ENCODE measurements at regions not wholly inside any gene's neighbourhood (a gene's known extent, or its start where the extent isn't known, plus 50 kb on each side); places are given as distances from the start of the nearest gene placed in this dataset.

DNA sequence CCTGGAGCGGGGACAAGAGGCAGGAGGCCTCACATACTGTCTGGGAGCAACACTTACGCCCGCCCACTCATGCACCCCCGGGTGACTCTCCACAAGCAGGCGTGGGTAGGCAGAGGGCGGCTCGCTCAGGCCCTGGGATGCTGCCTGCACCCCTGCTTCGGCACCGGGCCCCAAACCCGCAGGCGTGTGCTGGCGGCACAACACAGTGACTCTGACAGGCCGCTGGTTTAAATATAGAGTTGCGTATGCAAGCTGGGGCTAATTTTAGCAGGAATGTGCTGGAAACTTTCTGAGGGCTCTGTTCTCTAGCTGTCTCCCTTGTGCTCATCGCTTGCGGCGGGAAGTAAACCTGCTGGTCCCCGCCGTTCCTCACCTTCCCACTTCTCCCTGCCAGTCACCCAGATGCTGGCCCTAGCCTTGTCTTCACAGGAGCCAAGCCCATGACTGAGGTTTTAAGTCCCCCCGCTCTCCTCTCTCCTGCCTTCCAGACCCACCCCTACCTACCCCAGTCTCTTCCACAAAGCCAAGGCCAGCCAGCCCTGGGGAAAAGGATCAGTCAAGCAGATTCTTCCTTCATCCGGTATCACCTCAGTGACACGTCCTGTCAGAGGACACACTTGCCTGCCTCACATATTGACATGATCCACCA lies 94.5 kb upstream of the FOXP4 start:
- DNase-seq: no peak

DNA sequence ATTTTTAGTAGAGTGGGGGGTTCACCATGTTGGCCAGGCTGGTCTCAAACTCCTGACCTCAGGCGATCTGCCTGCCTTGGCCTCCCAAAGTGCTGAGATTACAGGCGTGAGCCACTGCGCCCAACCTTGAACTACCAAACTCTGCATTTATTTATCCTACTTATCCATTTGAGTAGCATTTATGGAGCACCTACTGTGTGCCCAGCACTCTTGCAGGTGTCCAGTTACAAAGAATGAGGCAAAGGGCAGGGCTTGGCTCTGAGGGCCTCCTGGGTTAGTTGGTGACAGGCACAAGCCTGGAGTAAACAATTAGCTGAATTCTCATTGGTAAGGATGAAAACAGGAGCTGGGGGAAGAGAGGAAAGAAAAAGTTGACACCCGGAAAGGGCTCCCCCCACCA lies 93.4 kb upstream of the FOXP4 start:
- DNase-seq: no peak

DNA sequence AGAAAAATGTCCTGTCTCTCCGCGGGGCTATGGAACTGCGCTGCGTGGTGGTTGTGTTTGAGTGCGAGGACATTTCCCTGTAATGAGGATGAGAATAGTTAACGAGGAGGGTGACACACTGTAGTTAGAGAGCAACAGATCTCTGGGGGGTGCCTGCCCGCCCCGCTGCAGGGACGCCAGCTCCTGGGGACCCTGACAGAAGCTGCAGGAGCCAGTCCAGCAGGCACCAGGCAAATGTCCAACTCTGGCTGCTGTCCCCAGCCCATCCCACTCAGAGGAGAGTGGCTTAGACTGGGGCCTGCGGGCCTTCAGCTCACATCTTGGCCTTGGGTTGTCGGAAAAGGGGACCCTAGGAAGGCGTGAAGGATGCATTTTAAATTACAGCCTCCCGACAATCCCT lies 92.9 kb upstream of the FOXP4 start:
- DNase-seq: no peak

DNA sequence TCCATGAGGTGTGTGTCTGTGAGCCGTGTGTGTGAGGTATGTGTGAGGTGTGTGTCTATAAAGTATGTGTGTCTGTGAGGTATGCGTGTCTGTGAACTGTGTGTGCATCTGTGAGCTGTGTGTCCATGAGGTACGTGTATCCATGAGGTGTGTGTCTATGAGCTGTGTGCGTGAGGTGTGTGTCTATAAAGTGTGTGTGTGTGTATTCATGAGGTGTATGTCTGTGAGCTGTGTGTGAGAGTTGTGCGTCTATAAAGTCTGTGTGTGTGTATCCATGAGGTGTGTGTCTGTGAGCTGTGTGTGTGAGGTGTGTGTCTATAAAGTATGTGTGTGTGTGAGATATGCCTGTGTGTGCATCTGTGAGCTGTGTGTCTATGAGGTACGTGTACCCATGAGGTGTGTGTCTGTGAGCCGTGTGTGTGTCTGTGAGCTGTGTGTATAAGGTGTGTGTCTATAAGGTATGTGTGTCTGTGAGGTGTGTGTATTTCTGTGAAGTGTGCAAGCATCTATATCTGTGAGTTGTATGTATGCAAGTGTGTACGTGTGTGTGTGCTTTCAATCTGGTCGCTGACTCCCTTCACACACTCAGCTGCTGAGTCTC lies 91.9 kb upstream of the FOXP4 start:
- DNase-seq: no peak

DNA sequence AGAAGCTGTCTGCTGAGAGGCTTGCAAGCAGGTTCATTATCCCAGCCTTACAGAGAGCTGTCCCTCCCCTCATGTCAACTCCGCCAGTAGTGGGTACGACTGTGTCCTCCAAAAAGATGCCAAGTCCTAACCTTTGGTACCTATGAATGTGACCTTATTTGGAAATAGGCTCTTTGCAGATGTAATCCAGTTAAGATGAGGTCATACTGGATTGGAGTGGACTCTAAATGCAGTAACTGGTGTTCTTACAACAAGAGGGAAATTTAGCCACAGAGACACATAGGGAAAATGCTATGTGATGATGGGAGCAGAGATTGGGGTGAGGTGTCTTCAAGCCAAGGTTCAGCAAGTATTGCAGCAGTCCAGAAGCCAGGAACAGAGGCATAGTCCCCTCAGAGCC lies 90.8 kb upstream of the FOXP4 start:
- no peak for DNase-seq

DNA sequence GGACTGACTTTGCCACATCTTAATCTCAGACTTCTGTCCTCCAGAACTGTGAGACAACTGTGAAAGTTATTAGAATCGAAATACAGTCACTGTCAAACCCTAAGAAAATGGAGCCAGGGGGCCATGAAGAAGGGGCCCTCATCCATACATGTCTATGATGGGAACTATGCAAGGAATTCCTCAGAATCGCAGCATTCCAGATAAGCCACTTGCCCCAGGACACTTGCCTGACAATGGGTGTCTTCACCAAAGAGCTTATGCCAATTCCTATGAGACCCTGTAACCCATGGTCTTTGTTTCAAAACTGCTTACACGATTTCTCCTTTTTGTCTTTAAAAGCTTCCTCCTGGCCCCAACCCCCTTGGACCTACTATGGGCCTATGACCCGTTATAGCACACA lies 90.4 kb upstream of the FOXP4 start:
- no peak for DNase-seq

DNA sequence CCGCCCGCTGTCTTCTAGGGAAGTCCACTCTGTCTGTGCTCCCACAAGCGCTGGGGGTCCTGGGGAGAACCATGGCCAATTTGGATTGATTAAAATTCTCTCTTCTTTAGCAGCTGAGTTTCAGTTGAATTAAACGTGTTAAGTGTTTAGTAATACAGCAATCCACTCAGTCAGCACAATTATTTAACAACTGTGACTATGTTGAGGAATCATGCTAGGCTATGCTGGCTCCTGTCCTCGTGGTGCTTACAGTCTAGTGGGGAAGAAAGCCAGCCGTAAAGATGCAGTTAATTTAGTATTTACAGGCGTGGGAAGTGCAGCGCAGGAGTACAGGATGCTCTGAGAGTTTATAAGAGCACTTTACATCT lies 88.9 kb upstream of the FOXP4 start:
- DNase-seq: no peak

DNA sequence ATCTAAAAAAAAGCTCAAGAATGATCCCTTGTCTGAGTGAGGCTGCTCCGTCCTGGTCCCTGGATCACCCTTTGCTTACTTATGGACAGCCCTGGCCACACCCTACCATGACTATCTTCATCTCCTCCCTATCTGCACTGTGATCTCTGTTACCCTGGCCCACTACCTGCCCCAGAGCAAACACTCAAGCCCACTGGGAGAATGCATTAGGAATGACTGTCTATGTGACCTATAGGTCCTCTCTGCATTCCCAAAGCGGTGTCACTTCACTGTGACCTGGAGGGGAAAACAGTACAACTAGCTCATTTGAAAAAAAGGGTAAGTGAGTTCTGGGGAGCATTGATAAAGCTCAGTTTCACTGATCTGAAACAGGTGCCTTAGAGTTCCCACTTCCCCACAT lies 86.4 kb upstream of the FOXP4 start:
- DNase-seq: no peak

DNA sequence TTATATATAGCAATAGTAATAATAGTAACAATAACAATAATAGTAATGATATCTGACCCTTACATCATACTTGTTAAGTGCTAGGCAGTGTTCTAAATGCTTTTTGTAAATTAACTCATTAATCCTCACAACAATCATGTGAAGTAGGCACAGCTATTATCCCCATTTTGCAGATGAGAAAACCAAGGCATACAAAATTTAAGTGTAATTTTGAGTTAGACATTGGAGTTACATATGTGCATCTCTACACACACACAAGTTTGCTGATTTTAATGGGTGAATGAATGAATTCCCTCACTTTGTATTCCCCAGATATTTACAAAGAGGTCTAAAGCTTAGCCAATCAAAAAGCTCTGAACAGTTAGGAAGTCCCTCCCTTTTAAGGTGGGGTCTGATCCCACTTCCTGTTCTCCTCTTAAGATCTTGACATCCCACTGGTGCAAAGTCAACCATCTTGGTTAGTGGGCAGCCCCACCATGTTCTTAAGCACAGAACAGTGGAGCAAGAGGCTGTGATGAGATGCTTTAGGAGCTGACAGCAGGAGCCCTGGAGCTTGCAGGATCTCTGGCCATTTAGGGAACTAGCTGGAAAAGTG lies 85.3 kb upstream of the FOXP4 start:
- DNase-seq: no peak

DNA sequence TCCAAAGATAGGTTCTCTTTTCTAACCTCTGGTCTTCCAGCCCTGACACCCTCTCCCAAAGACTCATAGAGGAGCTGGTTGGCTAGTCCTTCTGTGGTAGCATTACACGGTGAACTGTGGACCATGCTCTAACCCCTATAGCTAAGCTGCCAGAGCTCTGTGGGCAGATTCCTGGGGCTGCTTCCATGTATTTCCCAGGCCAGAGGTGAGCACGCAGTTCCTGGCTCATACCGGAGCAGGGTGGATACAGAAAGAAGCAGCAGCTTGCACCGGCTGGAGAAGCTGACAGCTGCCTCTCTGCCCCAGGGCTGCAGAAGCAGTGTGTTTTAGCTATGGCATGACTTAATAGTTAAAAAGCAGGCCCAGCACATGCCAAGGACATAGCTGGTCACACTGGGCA lies 84.1 kb upstream of the FOXP4 start:
- no peak for DNase-seq

DNA sequence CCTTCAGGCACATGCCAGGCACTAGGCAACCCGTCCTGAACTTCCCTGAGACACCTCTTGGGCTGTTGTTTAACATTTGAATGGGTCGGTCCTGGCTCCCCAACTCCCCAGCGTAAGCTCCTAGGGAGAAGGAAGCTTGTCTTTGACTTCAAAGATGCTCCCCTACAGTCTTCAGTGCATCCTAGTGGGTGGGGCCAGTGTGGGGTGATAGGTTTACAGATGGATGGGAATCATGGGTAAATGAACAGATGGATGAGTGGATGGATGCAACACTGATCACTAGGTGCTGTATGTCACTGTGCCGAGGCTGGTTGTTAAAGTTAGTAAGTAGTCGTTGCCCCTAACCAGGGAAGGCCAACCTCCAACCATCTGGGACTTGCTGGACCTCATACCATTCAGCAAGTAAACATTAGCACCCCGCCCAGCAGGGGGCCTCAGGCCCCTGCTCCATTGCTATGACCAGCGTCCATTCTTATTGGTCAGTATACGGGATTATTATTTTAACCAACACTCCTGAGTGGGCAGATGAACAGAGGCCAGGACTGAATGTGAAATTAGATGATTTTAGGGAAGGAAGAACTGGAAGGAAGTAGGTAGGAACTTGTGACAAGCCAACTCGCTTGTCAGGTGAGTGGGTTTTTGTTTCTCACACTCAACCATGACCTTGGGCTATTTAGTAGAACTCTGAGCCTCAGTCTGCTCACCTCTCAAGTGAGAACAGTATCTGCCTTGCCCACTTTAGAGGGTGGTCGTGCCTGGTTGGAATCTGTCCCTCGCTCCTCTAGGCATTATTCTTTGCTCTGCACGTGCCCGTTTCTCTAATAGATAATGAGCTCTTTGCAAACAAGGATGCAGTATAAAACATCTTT lies 82.9 kb upstream of the FOXP4 start:
- DNase-seq: no peak

DNA sequence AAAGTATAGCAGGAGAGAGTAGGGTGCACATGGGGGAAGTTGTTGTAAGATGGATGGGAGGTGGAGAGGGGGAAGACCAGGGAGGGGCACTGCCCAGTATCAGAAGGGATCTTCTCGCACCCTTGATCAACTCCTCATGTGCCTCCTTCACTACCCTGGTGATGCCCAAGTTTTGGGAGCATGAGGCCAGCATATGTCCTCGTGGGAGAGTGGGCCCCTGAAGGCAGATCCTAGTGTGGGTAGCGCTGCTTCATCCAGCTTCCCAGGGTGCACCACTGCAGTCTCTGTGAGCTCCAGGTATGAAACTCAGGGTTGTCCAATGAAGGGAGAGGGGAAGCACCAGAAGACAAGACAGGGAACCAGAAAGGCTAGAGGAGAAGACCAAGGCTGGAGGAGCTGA lies 82.2 kb upstream of the FOXP4 start:
- DNase-seq: no peak

DNA sequence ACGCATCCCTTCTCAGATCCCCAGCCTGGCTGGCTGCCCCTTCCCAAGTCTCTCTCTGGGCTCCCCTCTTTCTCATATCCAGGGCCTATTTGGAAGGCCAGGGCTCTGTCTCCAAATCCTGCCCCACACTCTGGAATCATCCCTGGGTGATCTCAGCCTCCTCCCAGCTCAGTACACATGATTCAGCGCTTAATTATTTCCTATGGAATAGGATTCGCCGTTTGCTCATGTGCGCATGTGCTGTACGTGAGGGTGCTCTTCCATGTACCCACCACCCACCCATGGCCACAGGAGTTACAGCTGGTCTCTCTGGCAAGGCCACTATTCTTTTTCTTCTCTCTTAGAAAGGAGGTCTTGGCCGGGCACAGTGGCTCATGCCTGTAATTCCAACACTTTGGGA lies 81.7 kb upstream of the FOXP4 start:
- DNase-seq: no peak

DNA sequence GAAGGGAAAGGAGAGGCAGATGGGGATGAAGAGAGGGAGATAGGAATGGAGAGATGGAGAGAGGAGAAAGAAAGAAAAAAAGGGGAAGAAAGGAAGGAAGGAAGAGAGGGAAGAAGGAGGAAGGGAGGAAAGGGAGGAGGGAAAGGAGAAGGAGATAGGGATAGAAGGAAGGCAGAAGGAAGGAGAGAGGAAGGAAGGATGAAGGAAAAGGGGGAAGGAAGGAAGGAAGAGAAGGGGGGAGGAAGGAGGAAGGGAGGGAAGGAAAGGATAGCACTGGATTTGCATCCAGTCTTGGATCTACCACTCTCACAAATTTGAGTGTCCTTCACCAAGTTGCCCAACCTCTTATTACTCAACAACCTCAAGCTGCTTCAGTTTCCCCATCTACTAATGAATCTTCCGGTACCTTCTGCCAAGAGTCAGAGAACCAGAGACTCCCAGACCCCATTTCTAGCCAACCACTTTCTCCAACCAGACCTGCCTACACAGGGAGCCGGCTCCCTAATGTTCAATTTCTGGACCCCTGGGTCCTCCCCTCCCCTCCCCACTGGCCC lies 79.7 kb upstream of the FOXP4 start:
- DNase-seq: no peak

DNA sequence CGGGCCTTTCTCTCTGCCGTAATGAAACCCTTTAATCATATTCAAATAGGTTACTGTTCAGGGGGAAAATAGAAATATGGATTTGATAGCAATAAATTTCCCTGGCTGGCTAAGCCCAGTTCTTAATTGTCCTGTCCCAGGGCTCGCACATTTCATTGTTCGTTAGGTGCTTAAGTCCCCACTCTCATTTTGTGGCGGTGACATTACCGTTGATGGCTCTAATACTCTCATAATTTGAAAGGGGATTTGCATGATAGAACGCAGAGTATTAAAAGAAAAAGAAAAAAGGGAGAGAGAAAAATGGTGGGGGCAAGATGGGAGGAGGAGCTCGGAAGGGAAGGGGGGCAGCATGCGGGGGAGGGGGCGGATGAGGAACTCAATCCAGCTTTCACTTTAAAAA lies 79.1 kb upstream of the FOXP4 start:
- no peak for DNase-seq

DNA sequence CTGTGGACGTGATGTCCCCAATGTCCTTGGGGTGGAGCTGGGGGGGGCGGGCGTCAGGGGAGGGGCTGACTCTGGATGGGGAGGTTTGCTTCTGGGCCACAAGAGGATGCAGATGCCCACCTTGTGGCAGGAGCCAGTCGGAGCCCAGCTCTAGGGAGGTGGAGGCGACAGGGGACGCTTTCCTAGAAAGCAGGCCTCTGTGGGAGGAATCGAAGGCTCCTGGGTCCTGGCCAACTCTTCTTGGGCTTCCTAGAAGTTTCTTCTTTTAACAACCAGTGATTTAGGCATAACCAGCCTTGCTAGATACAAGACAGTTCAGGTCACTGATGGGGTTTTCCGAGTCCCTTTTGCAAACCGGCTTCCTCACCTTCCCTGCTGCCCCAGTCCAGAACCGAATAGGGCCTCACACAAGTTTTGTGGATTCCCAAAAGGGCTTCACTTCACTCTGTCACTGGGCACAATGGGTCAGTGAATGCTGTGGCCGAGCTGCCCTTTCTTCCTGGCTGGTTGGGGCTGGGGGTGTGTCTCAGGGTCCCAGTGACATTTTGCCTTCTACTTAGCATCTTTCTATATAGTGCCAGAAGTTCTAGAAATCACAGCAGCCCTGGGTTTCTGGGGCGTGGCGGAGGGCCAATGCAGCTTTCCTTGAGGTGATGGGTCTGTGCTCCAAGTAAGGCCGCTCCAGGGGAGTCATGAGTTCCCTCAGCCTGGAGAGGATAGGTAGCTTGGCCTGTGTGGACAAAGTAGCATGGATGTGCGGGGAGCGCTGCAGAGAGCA lies 78.4 kb upstream of the FOXP4 start:
- DNase-seq: no peak

DNA sequence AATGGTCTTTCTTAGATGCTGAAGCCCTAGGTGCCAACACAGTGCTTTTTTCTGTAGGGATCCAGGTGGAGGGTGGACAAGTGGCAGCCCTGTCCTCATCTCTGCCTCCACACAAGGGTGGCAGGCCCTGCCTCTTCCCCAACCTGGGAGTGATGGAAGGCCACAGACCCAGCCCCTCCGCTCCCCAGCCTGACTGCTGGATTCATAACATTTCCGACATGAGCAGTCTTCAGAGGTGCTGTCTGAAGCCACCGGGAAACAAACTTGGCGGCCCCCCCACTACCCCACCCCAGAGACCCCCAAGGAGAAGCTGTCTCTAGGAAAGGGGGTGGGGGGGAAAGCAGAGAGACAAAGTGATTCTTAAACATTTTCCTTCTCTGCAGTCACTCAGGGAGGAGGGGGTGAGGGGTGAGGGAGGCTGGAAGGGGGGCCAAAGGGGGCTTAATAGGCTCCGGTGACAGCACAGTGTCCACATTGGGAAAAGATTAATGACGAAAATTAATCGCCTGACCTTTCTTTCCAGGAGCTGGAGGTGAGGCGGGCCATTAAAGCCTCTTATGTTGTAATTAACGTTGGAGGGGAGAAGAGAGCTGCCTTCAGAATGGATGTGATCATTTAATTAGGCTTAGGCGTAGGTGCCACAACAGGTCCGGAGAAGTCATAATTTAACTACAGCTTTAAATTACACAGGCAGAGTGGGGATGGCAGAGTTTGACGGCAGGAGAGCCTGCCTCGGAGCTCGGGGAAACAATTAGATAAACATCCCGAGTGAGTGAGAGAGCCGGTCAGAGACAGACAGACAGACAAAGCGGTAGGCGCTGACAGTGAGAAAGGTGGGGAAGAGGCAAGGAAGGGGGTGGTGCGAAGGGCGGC lies 76.8 kb upstream of the FOXP4 start:
- no peak for DNase-seq

DNA sequence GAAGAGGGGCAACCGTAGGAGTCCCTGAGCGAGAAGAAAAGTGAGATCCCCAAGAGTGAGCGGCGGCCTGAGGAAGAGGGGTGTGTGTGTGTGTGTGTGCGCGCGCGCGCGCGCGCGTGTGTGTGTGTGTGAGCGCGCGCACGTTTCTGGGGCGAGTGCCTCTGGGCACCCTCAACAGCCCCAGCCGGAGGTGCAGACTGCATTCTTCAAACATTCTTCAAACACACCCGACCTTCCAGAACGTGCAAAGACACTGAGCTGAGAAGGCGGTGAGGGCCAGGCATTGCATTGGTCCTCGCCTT lies 76.2 kb upstream of the FOXP4 start:
- no peak for DNase-seq

DNA sequence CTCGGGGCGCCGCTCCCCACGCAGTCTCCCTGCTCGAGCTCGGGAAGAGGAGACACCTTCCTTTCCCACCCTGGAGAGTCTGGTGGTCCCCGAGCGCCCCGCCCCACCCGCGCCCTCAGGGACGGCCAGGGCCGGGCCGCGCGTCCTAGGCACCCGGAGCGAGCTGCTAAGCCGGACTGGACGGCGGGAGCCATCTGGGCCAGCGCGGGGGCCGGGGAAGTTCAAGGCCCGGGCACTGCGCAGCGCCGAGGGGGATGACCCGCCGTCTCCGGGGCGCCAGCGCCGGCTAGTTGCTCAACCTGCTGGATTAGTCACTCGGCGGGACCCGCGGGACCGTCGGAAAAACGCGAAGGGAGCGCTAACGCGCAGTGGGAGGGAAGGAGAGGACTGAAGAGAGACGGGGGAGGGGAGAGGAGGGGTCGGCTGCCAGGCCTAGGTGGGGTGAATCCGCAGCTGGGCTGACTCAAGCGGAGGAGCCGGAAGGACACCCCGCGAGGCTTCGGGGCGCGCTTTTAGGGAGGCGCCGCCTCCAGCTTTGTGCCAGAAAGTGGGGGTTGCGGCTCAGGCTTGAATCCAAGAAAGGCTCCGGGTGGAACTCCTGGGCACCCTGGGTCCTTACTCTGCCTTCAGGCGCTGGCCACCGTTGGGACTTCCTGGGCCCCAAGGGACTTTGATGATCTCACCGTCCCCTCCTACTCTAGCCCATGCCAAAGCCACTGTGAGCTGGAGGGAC lies 75.7 kb upstream of the FOXP4 start:
- no peak for DNase-seq

DNA sequence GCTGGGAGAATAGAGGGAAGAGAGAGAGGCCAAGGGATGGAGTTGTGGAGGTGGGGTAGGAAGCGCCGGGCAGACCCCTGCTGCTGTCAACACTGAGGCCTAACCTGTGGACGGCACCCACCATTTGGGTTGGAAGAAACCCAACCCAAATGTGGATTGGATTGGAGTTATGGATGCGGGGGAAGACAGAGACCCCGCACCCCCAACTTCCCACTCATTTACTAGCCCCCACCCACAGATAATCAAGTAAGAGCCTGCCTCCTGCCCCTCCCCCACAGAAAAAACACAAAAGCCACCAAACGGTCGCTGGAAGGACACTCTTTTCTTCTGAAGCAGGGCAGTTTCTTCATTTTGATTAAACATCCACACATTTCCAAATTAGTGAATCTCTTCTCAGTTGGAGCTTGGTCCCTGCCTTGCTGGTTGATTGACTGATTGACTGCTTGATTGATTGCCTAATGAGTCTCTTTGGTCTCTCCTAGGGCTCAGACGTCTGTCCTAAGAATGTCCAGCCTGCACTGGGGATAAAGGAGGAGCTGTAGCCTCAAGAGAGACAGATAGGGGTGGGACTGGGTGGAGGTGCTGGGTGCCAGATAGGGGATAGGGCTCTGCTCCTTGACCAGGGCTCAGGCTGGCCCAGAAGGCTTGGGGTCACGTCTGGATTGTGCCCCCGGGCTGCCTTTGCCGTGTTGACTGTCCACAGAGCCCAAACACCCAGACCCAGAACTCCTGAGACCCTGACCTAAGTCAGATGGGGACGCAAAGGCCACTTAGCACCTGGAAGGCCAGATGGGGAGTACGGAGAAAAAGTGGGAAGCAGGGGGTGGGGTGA lies 74.9 kb upstream of the FOXP4 start:
- DNase-seq: no peak
